NCI-H1092 treated with DMSO at 0.1 percent for 48 hours (cell line): ENCODE measurements at regions not wholly inside any gene's neighbourhood (a gene's known extent, or its start where the extent isn't known, plus 50 kb on each side); places are given as distances from the start of the nearest gene placed in this dataset.
A peak's percentile ranks its signal among the peaks of the same experiment; 100 is the strongest.

Experiments used
- DNase-seq: peaks from one replicate; lab custom pipeline; 2025; lab: John Stamatoyannopoulos, UW

- no peak for DNase-seq
Measured at GRCh38 chr9:129506041-129506440, 114.9 kb downstream of the C9orf50 start.

DNA sequence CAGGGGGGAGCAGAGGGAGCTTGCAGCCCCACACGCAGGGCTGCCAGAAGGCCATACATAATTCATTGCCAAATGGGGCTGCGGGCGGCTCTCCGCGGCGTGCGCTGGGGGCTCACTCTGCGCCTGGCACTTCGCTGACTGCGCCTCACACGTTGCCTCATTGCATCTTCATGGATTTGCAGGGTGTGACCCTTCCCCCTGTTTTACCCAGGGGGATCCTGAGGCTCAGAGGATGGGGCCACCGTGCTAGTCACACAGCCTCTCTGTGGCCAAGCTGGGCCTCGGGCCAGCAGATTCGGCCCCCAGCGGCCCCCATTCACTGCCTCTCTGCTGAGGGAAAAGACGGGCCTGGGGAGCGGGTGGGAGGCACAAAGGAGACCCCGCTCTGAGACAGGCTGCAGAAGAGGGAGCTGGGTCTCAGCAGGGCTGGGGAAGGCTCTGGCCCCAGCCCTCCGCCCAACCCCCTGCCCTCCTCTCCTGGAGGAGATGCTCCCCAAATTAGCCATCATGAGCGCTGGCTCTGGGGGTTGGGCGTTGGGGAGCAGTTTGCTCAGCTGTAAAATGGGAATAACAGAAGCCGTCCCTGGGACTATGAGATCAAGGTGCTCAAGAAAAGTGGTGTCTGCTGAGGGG is 115.5 kb downstream of the C9orf50 start:
- no peak for DNase-seq

DNA sequence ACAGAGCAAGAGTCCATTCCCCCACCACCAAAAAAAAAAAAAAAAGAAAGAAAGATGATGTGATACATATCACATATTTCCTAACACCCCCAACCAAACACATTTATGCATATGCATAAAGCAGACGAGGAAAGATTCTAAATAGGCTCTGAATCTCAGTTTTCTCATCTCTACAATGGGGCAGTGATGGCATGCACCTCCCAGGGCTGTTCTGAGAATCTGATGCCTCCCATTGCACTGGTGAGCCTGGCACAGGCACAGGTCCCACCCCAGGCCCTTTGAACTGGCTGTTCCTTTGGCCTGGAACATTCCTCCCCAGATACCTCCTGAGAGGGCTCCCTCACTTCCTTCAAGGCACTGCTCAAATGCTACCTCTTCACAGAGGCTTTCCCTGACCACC is 116.5 kb downstream of the C9orf50 start:
- no peak for DNase-seq

DNA sequence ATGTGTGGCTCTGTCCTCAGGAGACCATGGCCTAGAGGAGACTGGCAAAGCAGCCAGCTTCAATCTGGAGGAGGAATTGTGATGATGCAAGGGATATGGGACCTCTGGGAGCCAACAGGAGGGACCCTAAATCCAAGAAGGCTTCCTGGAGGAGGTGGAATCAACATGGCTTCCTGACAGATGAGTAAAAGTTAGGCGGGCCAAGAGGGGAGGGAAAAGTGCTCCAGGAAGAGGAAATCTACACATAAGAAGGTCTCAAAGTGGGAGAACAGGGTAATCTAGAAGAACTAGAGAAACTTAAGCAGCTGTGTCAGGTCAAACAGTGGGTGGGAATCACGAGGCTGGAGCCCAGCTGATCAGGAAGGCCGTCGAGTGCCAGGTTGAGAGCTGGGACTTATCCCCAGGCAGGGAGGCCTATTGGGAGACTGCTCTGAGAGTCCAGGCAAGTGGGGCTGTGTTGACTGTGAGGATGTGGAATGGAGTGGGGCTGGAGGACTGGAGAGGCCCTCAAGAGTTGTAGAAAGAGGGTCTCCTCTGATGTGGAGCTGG is 119.1 kb downstream of the C9orf50 start:
- no peak for DNase-seq

GRCh38 chr9:129500863-129501770 is 119.8 kb downstream of the C9orf50 start:
- DNase-seq, result no peak

- no peak for DNase-seq
Measured at GRCh38 chr9:129500161-129500862, 120.6 kb downstream of the C9orf50 start.

GRCh38 chr9:129498451-129499384 is 122.2 kb downstream of the C9orf50 start:
- DNase-seq, result no peak

GRCh38 chr9:129497813-129498450 is 123.0 kb downstream of the C9orf50 start:
- DNase-seq, result no peak

DNA sequence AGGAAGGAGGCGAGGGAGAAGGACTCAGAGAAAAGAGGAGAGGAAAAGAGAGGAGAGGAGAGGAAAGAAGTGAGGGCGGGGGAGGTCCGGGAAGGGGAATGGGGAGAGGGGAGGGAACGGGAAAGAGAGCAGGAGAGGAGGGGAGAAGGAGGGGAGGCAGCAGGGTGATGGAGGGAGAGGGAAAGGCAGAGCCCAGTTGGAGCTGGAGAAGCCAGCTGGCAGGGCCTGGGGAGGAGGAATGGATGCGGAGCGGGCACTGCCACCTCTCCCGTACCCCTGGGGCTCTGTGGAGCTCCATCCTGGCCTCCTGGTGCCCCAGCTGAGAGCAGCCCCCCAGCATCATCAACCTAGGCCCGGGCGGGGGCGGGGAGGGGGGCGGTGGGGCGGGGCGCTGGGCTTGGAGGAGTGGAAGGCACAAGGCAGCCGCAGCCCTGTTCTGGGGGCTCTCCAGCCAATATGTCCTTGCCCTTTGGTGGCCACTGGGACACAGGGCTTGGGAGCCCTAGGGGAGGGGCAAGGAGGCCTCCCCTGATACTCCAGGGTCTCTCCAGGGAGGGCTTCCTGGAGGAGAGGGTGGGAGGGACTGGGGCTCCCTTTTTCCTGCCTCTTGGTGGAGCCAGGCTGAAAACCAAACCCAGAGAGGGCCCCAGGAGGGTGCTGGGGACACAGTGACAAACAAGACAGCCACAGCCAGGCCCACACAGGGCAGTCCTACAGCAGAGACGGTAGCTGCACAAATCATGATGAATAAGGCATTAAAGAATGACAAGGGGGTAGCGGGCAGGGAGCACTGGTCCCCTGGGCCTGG is 123.7 kb downstream of the C9orf50 start:
- DNase-seq, result peak; percentile 93

GRCh38 chr9:129496473-129497004 is 124.4 kb downstream of the C9orf50 start:
- peak; percentile 93 for DNase-seq

- peak; percentile 80 for DNase-seq
Measured at GRCh38 chr9:129495620-129496472, 125.1 kb downstream of the C9orf50 start.

GRCh38 chr9:129494113-129494789 is 126.7 kb downstream of the C9orf50 start:
- DNase-seq, result no peak

DNA sequence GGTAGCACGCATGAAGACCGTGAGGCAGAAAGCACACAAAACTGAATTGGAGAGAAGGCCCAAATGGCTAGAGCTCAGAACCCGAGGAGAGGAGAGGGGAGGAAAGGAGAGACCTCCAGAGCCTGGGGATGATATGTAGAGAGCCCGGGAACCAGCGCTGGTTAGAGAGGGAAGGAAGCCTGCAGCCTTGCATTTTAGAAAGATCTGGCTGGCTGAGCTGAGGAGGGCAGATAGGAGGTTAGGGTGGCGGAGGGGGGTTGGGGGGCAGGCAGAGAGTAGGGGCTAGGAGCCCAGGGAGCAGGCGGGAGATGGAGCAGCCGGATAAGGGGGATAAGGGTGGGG is 127.2 kb downstream of the C9orf50 start:
- DNase-seq, result no peak

DNA sequence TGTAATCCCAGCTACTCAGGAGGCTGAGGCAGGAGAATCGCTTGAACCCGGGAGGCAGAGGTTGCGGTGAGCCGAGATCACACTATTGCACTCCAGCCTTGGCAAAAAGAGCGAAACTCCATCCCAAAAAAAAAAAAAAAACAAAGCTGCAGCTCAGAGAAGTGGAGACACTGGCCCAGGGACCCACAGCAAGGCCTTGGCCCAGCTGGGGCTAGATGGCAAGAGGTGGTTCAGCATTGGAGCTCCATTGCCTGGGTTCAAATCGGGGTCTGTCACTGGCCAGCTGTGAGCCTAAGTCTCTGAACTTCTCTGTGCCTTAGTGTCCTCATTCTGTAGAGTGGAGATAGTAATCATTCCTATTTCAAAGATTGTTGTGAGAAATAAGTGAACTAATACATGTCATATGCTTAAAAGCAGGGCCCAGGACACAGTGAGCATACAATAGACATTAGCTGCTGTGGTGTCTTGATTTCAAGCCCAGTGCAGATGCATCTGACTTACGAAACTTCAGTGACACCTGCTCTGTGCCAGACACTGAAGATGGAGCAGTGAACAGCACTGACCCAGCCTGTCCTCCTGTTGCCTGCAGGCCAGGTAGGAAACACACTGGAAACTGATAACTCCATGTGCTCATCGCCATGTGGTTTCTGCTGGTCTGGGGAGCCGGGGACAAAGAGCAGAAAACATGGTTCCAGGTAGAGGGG is 127.7 kb downstream of the C9orf50 start:
- DNase-seq, result no peak

DNA sequence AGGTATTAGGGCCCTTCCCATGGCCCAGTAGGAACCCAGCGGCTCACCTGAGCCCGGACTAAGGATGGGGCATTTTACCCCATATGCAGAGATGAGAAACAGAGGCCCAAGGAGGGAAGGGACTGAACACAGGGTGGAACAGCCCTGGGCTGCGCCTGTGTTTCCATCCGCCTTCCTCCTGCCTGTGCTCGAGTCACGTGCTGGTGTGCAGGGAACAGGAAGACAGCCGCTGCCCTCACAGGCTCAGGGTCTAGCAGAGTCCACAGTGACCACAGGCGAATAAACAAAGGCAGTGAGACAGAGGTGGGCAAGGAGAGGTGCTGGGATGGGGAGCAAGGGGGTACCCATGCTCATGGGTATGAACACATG is 129.4 kb downstream of the C9orf50 start:
- no peak for DNase-seq

DNA sequence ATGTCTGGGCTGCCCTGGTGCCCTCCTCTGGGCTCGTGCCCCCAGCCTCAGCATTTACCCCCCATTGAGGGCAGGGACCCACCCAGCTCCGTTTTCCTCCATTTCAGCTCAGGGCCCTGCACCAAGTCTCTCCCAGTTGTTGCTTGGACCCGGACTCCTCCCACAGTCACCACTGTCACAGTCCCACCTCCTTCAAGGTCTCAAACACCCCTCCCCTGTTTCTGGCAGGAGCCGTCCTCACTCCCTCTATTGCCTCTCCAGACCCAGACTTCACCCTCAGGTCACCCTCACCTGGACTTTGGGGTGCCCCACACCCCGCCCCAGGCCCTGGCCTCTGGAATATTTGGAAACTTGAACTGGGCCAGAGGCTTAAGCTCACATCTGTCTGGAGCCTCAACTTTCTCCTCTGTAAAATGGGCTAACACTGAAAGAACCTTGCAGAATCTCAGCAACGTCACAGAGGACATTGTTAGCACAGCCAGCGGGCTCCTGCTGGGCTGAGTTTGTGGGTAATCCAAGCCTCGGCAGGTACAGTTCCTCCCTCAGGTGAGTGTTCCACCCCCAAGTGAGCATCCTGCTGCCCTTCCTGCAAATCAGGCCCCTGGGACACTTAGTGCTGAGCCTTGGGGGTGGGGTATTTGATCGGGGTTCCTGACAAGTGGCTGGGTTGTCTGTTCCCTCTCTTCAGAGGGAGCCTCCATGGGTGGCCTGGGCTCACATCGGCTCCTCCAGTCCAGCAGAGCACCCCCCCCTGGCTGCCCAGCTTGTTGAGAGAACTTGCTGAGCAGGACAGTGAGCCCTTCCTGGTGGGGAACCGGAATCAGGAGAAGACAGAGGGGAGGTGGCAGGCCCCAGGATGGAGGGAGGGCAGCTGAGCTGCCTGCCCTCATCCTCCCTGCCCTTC is 130.1 kb downstream of the C9orf50 start:
- DNase-seq, result no peak
